GM12873 (cell line): ENCODE measurements at regions not wholly inside any gene's neighbourhood (a gene's known extent, or its start where the extent isn't known, plus 50 kb on each side); places are given as distances from the start of the nearest gene placed in this dataset.

Source experiments
- CTCF ChIP-seq: IDR thresholded peaks from 2 replicates; pipeline ENCODE4 v1.5.1; 2012; ENCODE audit warnings: low read depth, mild to moderate bottlenecking, moderate library complexity, low read length, control low read depth; ENCODE audit not compliant: insufficient read depth; ENCODE audit errors: missing control alignments

DNA sequence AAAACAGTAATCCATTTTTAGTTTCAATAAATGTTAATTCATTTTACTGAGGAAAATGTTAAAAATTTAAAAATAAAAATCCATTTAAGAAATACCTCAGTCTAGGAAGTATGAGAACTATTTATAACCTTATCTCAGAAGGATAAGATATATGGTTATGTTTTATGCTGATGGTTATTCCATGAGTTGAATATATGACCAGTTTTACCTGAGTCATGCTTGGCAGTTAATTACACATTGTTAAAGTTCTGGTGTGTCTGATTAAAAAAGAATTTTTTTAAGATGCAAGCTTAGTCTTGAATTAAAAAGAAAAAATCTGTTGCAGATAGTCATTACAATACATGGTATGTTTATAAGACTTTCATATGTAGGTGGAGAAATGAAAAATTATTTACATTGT is 191.7 kb downstream of the ARL4A start:
- no peak for TF ChIP-seq CTCF

DNA sequence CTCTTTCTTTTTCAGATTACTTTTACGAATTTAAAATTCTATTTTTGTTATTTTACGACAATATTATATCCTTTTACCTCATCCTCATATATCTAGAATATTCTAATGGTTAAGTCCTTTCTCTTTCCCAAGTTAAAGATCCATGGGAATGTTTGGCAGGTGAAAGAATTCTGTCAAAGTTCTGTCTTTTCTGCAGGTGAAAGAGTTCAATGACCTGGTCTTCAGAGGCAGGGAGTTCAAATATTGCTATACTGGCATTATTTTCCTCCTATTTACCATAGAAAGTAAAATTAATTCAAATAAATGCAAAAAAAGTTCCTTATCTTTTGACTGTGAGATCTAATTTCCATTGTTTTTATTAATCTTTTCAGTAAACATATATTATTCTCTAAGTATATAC is 194.3 kb downstream of the ARL4A start:
- no peak for TF ChIP-seq CTCF

GRCh38 chr7:12882710-12883109 is 195.3 kb downstream of the ARL4A start:
- no peak for TF ChIP-seq CTCF

- no peak for TF ChIP-seq CTCF
Observed at GRCh38 chr7:12884033-12884432, 196.6 kb downstream of the ARL4A start.

GRCh38 chr7:12884856-12885440 is 197.5 kb downstream of the ARL4A start:
- no peak for TF ChIP-seq CTCF

GRCh38 chr7:12888717-12889116 is 201.3 kb downstream of the ARL4A start:
- no peak for TF ChIP-seq CTCF

DNA sequence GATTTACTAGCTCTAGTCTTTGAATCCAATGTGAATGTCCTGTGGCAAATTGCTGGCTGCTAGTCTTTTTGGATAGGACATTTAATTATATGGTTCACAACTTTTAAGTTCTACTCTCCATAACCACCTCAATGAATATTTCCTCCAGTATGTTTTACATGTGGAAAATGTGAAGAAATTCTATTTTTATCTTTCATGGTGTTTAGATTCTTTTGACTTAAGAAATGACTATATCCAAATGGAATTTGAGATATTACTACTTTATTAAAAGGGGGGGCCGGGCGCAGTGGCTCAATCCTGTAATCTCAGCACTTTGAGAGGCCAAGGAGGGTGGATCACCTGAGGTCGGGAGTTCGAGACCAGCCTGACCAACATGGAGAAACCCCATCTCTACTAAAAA is 202.0 kb downstream of the ARL4A start:
- no peak for TF ChIP-seq CTCF

GRCh38 chr7:12890586-12890985 is 203.2 kb downstream of the ARL4A start:
- TF ChIP-seq CTCF, result no peak
